Liver (tissue), 8 donors: ENCODE measurements at regions not wholly inside any gene's neighbourhood (a gene's known extent, or its start where the extent isn't known, plus 50 kb on each side); places are given as distances from the start of the nearest gene placed in this dataset.

Experiments used
- DNase-seq: peaks from one replicate; pipeline ENCODE4 v3.0.0-alpha.2; 2017; ENCODE audit warnings: low spot score
- H3K27ac ChIP-seq, 2 donors: one replicate each; pipeline ENCODE4 v1.7.0; 2013; ENCODE audit warnings: inconsistent platforms in 2 of 2, low read length in 2 of 2, control low read depth in 1 of 2, low read depth in 1 of 2, mild to moderate bottlenecking in 1 of 2
- H3K27me3 ChIP-seq, 4 donors: one replicate each; pipeline versions ENCODE4 v1.6.1 to v1.7.0; 2013; ENCODE audit warnings: low read length in 3 of 4, inconsistent platforms in 1 of 4, mild to moderate bottlenecking in 1 of 4, moderate library complexity in 1 of 4; ENCODE audit not compliant: control insufficient read depth in 4 of 4, insufficient read depth in 4 of 4
- H3K36me3 ChIP-seq, 4 donors: one replicate each; pipeline versions ENCODE4 v1.6.1 to v1.7.0; 2013; ENCODE audit warnings: low read length in 3 of 4, mild to moderate bottlenecking in 3 of 4, low read depth in 1 of 4, moderate library complexity in 1 of 4; ENCODE audit not compliant: control insufficient read depth in 4 of 4, insufficient read depth in 3 of 4
- H3K4me1 ChIP-seq, 4 donors: one replicate each; pipeline versions ENCODE4 v1.6.1 to v1.7.0; 2013; ENCODE audit warnings: low read length in 3 of 4, mild to moderate bottlenecking in 3 of 4, moderate library complexity in 1 of 4; ENCODE audit not compliant: control insufficient read depth in 4 of 4, insufficient read depth in 4 of 4
- H3K4me3 ChIP-seq, 3 donors: one replicate each; pipeline versions ENCODE4 v1.6.1 to v1.7.0; 2013; ENCODE audit warnings: low read length in 3 of 3, control low read depth in 1 of 3, low read depth in 1 of 3, mild to moderate bottlenecking in 1 of 3
- H3K9ac ChIP-seq, 2 donors: one replicate each; pipeline ENCODE4 v1.7.0; 2013; ENCODE audit warnings: low read length in 2 of 2, mild to moderate bottlenecking in 2 of 2, moderate library complexity in 2 of 2, control low read depth in 1 of 2, low read depth in 1 of 2
- H3K9me3 ChIP-seq, 4 donors: one replicate each; pipeline versions ENCODE4 v1.6.1 to v1.7.0; 2013; ENCODE audit warnings: low read length in 3 of 4; ENCODE audit not compliant: control insufficient read depth in 4 of 4
- ATF3 ChIP-seq: IDR thresholded peaks from 2 replicates; pipeline ENCODE4 v1.6.1; 2016; ENCODE audit warnings: antibody characterized with exemption
- FOXA1 ChIP-seq: IDR thresholded peaks from 2 replicates; pipeline ENCODE4 v1.6.1; 2016; ENCODE audit warnings: antibody characterized with exemption
- FOXA2 ChIP-seq: IDR thresholded peaks from 2 replicates; pipeline ENCODE4 v1.6.1; 2016; ENCODE audit warnings: antibody characterized with exemption
- HNF4A ChIP-seq, 2 donors: conservative IDR thresholded peaks; 2 replicates each; pipeline ENCODE4 v1.6.1; 2016; ENCODE audit warnings: antibody characterized with exemption in 2 of 2, mild to moderate bottlenecking in 2 of 2
- HNF4G ChIP-seq: IDR thresholded peaks from 2 replicates; pipeline ENCODE4 v1.6.1; 2016; ENCODE audit warnings: antibody characterized with exemption
- MAX ChIP-seq: IDR thresholded peaks from 2 replicates; pipeline ENCODE4 v1.6.1; 2016; ENCODE audit warnings: antibody characterized with exemption
- NR2F2 ChIP-seq: IDR thresholded peaks from 2 replicates; pipeline ENCODE4 v1.6.1; 2016; ENCODE audit warnings: antibody characterized with exemption
- RAD21 ChIP-seq, 2 donors: IDR thresholded peaks; 2 replicates each; pipeline ENCODE4 v1.6.1; 2016; ENCODE audit warnings: antibody characterized with exemption in 2 of 2, mild to moderate bottlenecking in 2 of 2
- SP1 ChIP-seq: IDR thresholded peaks from 2 replicates; pipeline ENCODE4 v1.6.1; 2018; ENCODE audit warnings: antibody characterized with exemption, mild to moderate bottlenecking
- TAF1 ChIP-seq: conservative IDR thresholded peaks from 2 replicates; pipeline ENCODE4 v1.6.1; 2016; ENCODE audit warnings: antibody characterized with exemption, mild to moderate bottlenecking
- YY1 ChIP-seq: IDR thresholded peaks from 2 replicates; pipeline ENCODE4 v1.6.1; 2016; ENCODE audit warnings: antibody characterized with exemption, mild to moderate bottlenecking
- WGBS: extraction: QIAGEN DNeasy Blood & Tissue Kit; methylation state at CpG from one replicate; pipeline ENCODE4 v1.1.7; 2013; 5-methylcytosine and 5-hydroxymethylcytosine counted together
- TF ChIP-seq, protein P1 (sequence below): fragments of 150-350 bp; IDR thresholded peaks from 2 replicates; pipeline ENCODE4 v1.5.1; 2017; ENCODE audit warnings: improper control_type of control experiment, low read depth, low read length; ENCODE audit not compliant: missing input control
- TF ChIP-seq, protein P2 (sequence below): IDR thresholded peaks from 2 replicates; pipeline ENCODE4 v1.6.1; 2016; ENCODE audit warnings: antibody characterized with exemption
- donor health status: healthy.
- donor health status: healthy.
- donor health status: healthy.
- donor health status: healthy.
- donor health status: healthy.

DNA sequence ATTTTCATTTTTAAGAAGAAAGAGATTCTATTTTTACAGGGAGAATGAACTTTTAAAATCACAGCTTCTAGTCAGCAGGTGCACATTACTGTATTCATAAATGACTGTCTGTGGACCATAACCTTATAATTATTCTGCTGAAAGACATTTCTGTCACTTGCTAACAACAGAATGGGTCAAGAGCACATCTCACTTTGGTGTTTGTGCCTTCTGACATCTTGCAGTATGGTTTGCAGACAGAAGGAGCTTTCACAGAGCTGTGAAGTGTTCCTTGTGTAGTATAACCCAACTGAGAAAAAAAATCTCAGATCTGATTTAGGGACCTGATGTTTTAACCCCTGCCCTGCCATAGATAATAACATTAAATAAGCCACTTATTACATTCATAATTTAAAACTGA lies 131.4 kb upstream of the CTSO start:
- Histone ChIP-seq H3K9me3 (no peaks in the 10 kb centered on the region), H3K36me3 (no peaks in the 10 kb centered on the region), H3K27me3 (no peaks in the 10 kb centered on the region), H3K4me1 (no peaks in the 10 kb centered on the region), H3K27ac (no peak overlapping the region), H3K9ac (no peak overlapping the region), H3K4me3 (no peak overlapping the region)
- no peak for DNase-seq
- no peak for TF ChIP-seq RAD21 (IDR thresholded peaks at IDR 0.05)
- TF ChIP-seq ATF3 = no peak
- TF ChIP-seq, protein P1, sequence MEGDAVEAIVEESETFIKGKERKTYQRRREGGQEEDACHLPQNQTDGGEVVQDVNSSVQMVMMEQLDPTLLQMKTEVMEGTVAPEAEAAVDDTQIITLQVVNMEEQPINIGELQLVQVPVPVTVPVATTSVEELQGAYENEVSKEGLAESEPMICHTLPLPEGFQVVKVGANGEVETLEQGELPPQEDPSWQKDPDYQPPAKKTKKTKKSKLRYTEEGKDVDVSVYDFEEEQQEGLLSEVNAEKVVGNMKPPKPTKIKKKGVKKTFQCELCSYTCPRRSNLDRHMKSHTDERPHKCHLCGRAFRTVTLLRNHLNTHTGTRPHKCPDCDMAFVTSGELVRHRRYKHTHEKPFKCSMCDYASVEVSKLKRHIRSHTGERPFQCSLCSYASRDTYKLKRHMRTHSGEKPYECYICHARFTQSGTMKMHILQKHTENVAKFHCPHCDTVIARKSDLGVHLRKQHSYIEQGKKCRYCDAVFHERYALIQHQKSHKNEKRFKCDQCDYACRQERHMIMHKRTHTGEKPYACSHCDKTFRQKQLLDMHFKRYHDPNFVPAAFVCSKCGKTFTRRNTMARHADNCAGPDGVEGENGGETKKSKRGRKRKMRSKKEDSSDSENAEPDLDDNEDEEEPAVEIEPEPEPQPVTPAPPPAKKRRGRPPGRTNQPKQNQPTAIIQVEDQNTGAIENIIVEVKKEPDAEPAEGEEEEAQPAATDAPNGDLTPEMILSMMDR = no peak
- no peak for TF ChIP-seq HNF4A (conservative IDR thresholded peaks at IDR 0.05)
- no peak for TF ChIP-seq SP1
- TF ChIP-seq FOXA2 = no peak
- TF ChIP-seq NR2F2 = no peak
- TF ChIP-seq YY1 = no peak
- no peak for TF ChIP-seq TAF1
- no peak for TF ChIP-seq HNF4G

DNA sequence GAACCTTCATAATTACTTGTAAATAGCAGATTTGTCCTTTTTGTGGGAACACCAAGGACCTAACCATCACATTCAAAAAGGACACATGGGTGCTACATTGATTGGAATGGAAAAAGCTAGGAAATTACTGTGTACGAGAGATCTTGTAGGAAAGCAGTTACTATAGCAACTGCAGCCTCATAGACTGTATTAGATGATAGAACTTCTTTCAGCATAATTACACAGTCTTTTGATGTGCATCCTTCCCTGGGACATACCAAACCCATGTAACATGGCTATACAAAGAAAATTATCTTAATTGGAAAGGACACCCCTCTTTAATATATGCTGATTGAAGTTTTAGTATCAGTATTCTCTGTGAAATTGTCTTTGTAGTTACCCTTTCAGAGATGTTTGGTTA lies 130.7 kb upstream of the CTSO start:
- no peak overlapping the region for H3K27ac ChIP-seq
- no peak overlapping the region for H3K9ac ChIP-seq
- TF ChIP-seq MAX (no peak), FOXA2 (no peak), HNF4G (no peak), YY1 (no peak), ATF3 (no peak), HNF4A (conservative IDR thresholded peaks at IDR 0.05) (no peak), TAF1 (no peak), FOXA1 (no peak)
- TF ChIP-seq, protein P2, sequence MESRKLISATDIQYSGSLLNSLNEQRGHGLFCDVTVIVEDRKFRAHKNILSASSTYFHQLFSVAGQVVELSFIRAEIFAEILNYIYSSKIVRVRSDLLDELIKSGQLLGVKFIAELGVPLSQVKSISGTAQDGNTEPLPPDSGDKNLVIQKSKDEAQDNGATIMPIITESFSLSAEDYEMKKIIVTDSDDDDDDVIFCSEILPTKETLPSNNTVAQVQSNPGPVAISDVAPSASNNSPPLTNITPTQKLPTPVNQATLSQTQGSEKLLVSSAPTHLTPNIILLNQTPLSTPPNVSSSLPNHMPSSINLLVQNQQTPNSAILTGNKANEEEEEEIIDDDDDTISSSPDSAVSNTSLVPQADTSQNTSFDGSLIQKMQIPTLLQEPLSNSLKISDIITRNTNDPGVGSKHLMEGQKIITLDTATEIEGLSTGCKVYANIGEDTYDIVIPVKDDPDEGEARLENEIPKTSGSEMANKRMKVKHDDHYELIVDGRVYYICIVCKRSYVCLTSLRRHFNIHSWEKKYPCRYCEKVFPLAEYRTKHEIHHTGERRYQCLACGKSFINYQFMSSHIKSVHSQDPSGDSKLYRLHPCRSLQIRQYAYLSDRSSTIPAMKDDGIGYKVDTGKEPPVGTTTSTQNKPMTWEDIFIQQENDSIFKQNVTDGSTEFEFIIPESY = no peak
- TF ChIP-seq, protein P1 = no peak
- no peaks in the 10 kb centered on the region for H3K9me3 ChIP-seq
- no peak overlapping the region for H3K4me3 ChIP-seq
- DNase-seq = no peak
- H3K27me3 ChIP-seq = no peaks in the 10 kb centered on the region
- no peaks in the 10 kb centered on the region for H3K36me3 ChIP-seq
- no peaks in the 10 kb centered on the region for H3K4me1 ChIP-seq
- 76% methylated on average over 1 of the region's 1 CpG for WGBS
